Muscle layer of duodenum (tissue), 2 donors: ENCODE measurements at regions not wholly inside any gene's neighbourhood (a gene's known extent, or its start where the extent isn't known, plus 50 kb on each side); places are given as distances from the start of the nearest gene placed in this dataset.

Source experiments
- H3K27ac ChIP-seq: one replicate; pipeline ENCODE4 v1.7.0; 2013; ENCODE audit warnings: mild to moderate bottlenecking, low read length
- H3K27me3 ChIP-seq: one replicate; pipeline ENCODE4 v1.7.0; 2013; ENCODE audit warnings: low read depth, mild to moderate bottlenecking, control low read depth, low read length
- H3K36me3 ChIP-seq, 2 donors: one replicate each; pipeline ENCODE4 v1.7.0; 2013; ENCODE audit warnings: low read length in 2 of 2, control low read depth in 1 of 2, mild to moderate bottlenecking in 1 of 2; ENCODE audit not compliant: insufficient read depth in 2 of 2, control insufficient read depth in 1 of 2
- H3K4me1 ChIP-seq, 2 donors: one replicate each; pipeline ENCODE4 v1.7.0; 2013; ENCODE audit warnings: low read length in 2 of 2, mild to moderate bottlenecking in 2 of 2, control low read depth in 1 of 2, moderate library complexity in 1 of 2; ENCODE audit not compliant: insufficient read depth in 2 of 2, control insufficient read depth in 1 of 2
- H3K4me3 ChIP-seq, 2 donors: one replicate each; pipeline ENCODE4 v1.7.0; 2013; ENCODE audit warnings: low read length in 2 of 2, low read depth in 1 of 2, mild to moderate bottlenecking in 1 of 2
- H3K9me3 ChIP-seq, 2 donors: one replicate each; pipeline ENCODE4 v1.7.0; 2013; ENCODE audit warnings: low read length in 2 of 2, control low read depth in 1 of 2, mild to moderate bottlenecking in 1 of 2; ENCODE audit not compliant: control insufficient read depth in 1 of 2
- donor health status: healthy.

DNA sequence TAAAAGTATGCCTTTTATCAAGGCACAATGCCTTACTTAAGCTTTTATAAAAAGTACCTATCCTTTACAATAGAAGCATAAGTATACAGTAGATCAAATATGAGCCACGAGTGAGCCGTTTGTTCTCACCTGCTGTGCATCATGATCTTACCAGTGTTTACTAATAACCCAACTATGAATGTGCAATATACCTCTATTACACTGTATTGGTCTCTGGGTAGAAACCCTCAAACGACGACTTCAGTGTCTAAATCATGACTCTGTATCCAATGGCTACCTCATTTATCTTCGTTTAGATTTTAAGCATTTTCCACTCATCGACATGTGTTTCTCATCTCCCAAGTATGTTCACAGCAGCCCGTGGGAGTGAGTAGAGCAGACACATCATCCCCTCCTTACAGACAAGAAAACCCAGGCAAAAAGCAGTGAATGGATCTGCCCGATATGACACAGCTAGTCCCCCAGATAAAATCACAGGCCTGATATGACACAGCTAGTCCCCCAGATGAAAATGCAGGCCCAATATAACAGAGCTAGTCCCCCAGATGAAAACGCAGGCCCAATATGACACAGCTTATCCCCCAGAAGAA lies 279.8 kb downstream of the TNS1 start:
- Histone ChIP-seq H3K9me3 (no peaks in the 10 kb centered on the region), H3K27ac (no peak overlapping the region), H3K4me1 (no peaks in the 10 kb centered on the region), H3K4me3 (no peak overlapping the region), H3K36me3 (peaks cover 0 to 4% of the 10 kb centered on the region in 2 donors), H3K27me3 (no peaks in the 10 kb centered on the region)

DNA sequence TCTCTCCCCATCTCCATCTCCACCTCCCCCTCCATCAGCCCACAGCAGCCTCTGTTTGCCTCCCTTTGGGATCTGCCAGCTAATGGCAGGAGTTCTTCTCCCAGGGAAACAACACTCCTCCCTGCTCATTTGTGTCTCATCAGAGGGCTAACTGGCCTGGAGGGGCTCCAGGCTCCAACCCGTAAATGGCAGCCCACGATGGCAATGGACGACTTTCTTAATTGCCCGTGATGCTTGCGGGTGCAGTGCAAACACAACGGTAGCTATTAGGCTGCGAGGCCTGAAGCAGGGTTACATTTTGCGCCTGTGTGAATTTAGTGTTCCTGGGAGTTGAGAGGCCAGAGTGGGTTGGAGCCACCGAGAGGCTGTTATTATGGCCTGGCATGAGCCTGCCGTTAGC lies 285.1 kb downstream of the TNS1 start:
- peaks cover 4 to 20% of the 10 kb centered on the region in 2 donors for H3K4me1 ChIP-seq
- H3K27ac ChIP-seq, result no peak overlapping the region
- H3K4me3 ChIP-seq, result no peak overlapping the region
- no peaks in the 10 kb centered on the region for H3K27me3 ChIP-seq
- H3K36me3 ChIP-seq, result peaks cover 0 to 4% of the 10 kb centered on the region in 2 donors
- no peaks in the 10 kb centered on the region for H3K9me3 ChIP-seq

DNA sequence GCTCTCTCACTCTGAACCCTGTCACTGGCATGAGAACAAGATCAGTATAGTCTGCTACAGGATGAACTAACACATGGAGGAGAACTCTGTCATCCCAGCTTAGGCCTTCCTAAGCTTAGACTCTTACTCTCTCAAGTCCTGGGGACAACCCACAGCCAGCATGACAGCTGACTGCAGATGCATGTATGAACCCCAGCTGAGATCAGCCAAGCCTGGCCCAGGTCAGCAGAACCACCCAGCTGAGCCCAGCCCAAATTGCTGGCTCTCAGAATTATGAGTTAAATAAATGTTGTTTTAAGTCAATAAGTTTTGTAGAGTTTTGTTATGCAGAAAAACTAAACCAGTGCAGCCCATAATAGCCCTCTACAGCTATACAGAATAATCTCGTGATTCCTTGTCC lies 287.3 kb downstream of the TNS1 start:
- Histone ChIP-seq H3K9me3 (no peaks in the 10 kb centered on the region), H3K4me3 (no peak overlapping the region), H3K4me1 (peaks cover 4 to 20% of the 10 kb centered on the region in 2 donors), H3K36me3 (no peaks in the 10 kb centered on the region), H3K27ac (no peak overlapping the region), H3K27me3 (no peaks in the 10 kb centered on the region)

DNA sequence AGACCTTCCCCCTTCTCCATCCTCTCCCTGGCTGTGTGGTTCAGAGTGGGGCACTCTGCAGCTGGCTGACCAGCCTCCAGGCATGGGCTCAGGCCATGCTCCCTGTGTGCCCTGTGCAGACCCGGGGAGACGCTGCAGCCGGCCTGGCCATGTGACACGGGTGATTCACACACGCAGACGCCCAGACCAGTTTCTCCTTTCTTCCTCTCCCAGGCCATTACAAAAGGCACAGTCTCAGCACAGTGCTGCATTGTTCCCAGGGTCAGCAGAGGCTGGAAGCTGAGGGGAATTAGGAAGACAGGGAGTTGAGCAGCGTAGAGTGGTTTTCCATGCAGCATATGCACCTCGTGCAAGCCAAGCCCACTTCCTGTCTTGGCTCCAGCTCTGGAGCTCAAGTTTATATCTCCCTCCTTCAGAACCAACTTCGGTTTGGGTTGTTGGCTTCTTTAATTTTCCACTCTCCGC lies 288.5 kb downstream of the TNS1 start:
- H3K27ac ChIP-seq, result no peak overlapping the region

DNA sequence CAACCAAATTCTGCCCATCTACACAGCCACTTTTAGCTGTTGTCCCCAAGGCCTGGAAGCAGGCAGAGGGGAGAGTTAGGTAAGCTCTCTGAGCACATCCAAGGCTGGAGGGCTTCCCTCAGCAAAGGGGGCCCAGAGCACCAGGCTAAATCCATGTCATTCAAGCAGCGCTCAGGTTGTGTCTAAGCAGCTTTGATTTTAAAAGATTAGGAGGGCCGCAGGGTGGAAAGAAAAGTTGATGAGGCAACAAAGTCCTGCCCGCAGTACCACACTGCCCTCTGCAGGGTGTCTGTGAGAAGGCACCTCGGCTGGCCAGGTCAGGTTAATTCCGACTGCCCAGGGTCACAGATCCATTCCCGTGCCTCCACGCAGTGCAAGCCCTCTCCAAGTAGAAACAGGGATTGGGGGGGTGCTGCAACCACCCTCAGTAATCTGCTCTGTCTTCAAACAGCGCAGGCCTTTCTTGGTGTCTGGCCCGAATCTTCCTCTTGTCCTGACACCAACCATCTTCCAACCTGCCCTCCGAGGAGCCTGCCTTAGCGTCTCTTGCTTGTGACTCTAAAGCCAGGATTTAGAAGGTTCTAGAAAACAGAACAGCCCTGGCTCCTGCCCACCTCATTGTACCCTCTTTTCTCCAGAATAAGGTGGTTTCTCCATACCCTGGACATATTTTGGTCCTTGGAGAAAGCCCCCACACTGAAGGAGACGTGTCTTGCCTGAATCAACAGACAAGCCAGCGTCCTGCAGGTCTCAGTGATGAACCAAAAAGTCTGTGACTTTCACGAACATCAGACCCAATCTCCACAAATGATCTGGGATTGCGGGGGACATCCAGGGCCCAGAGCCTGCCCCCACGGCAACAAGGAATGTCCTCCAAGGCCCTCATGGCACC lies 289.2 kb downstream of the TNS1 start:
- Histone ChIP-seq H3K4me1 (peaks cover 4 to 20% of the 10 kb centered on the region in 2 donors), H3K27me3 (no peaks in the 10 kb centered on the region), H3K4me3 (no peak overlapping the region), H3K36me3 (no peaks in the 10 kb centered on the region), H3K27ac (no peak overlapping the region), H3K9me3 (no peaks in the 10 kb centered on the region)

More for the DNA sequence above, 288.5 kb downstream of the TNS1 start:
- no peaks in the 10 kb centered on the region for H3K27me3 ChIP-seq
- H3K9me3 ChIP-seq, result no peaks in the 10 kb centered on the region
- no peaks in the 10 kb centered on the region for H3K36me3 ChIP-seq
- H3K4me1 ChIP-seq, result peaks cover 4 to 20% of the 10 kb centered on the region in 2 donors
- H3K4me3 ChIP-seq, result no peak overlapping the region

DNA sequence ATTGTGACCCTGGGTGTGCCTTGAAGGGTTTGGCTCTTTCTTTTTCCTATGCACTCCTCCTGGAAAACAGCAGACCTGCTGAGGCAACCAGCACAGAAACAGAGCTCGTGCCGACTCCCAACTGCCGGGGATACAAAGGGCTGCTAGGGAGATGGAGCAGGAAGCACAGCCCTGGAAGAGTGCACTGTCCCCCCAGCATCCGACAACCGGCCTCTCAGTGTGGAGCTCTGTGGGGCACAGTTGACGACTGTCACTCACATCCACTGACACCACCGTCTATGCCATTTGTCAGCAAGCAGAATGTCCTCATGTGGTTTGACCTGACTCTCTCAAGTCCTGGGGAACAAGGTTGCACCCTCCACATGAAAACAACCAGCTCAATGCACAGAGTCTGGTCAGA lies 290.4 kb downstream of the TNS1 start:
- H3K4me1 ChIP-seq, result peaks cover 4 to 20% of the 10 kb centered on the region in 2 donors
- no peak overlapping the region for H3K27ac ChIP-seq
- H3K36me3 ChIP-seq, result no peaks in the 10 kb centered on the region
- H3K27me3 ChIP-seq, result no peaks in the 10 kb centered on the region
- H3K4me3 ChIP-seq, result no peak overlapping the region
- no peaks in the 10 kb centered on the region for H3K9me3 ChIP-seq

DNA sequence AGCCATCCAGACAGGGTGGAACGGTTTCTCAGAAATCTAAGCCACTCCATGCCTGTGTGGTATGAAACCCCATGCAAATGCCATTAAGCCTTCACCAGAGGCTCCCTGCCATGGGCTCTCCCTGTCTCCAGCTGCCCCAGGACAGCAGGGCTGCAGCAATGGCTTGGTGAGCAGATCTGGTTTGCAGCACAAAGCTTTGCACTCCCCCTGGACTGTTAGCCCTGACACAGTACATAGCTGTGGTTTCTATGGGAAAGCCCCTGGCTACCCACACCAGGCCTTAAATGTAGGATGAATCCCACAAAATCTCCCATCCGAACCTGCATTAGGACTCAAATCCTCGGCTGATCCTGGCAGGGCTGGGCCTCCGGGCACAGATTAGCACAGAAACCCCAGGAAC lies 291.6 kb downstream of the TNS1 start:
- Histone ChIP-seq H3K4me1 (peaks cover 4 to 20% of the 10 kb centered on the region in 2 donors), H3K4me3 (no peak overlapping the region), H3K27me3 (no peaks in the 10 kb centered on the region), H3K27ac (no peak overlapping the region), H3K9me3 (no peaks in the 10 kb centered on the region), H3K36me3 (no peaks in the 10 kb centered on the region)

DNA sequence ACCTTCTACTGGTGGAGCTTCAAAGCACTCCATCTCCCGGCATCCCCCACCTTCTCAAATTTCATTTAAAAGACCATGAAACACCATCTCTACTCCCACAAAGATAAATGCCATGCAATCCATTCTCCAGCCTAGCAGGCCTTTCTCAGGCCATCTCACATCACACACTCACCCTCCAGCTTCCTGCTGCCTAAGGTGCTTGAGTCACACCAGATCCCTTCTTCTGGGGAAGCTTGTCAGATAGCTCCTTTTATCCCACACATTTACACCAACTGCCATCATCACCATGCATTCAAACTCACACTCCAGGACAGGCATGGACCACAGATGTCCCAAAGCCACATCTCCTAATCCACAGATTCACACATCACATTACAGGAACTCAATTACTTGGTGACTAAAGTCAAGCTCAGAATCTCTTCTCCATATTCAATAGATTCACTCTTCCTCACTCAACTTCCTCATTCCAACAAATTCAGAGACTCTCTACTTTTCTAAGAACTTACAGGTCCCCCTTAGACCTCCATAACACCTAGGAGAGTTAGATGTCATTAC lies 292.5 kb downstream of the TNS1 start:
- Histone ChIP-seq H3K27ac (no peak overlapping the region), H3K9me3 (no peaks in the 10 kb centered on the region), H3K4me3 (no peak overlapping the region), H3K27me3 (no peaks in the 10 kb centered on the region), H3K36me3 (no peaks in the 10 kb centered on the region), H3K4me1 (peaks cover 4 to 20% of the 10 kb centered on the region in 2 donors)

DNA sequence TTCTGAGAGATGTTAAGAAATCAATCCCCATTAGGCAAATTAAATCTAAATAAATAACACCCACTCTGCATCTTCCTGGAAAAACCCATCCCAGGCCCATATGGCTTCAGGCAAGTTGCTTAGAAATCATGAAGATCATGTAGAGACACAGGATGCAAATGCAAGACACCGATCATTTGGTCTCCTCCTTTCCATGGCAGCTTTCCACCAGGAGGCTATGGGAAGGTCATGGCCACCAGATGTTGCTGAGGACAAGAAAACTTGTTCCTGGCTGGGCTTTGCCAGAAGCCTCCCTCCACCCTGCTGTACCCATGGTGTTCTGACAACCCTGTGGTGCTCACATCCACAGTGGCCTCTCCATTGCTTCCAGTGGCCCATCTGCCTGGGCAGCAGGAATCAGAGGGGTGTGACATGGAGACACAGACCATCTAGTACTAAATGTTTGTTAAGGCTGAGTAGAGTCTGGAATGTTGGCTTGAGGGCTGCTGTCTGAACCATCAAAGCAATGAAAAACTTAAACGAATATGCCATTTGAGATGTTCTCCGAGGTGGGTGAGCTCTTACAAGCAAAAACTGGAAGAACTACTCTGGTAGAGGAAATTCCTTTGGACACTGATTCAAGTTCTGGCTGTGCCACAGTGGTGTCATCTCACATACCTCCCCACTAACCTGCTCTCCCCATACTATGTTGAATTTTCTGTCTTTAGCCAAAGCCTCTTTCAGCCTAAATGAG lies 293.2 kb downstream of the TNS1 start:
- peaks cover 3 to 17% of the 10 kb centered on the region in 2 donors for H3K4me1 ChIP-seq
- no peaks in the 10 kb centered on the region for H3K9me3 ChIP-seq
- H3K27me3 ChIP-seq, result no peaks in the 10 kb centered on the region
- H3K36me3 ChIP-seq, result no peaks in the 10 kb centered on the region
- H3K4me3 ChIP-seq, result no peak overlapping the region
- H3K27ac ChIP-seq, result no peak overlapping the region

DNA sequence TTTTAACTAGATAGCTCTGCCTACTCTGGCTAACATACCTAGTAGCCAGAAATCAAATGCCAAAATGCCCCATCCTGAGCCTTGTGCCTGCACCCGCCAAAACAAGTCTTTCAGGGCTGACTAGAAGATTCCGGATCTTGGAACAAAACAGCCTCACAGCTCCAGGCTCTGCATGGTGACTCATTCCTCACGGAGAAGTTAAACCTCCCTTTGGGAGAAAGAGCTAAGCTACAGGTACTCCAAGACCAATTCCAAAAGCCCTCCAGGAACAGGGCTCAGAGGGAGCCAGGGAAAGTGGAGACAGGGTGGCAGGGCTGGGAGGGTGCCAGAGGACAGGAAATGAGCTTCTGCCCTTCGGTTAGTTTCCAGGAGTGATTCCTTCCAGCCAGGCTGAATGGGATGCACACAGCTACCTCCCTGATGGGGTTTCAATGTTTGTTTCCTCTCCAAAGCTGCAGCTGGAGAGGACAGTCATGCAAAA lies 295.6 kb downstream of the TNS1 start:
- H3K9me3 ChIP-seq, result no peaks in the 10 kb centered on the region
- no peaks in the 10 kb centered on the region for H3K27me3 ChIP-seq
- H3K27ac ChIP-seq, result no peak overlapping the region
- no peaks in the 10 kb centered on the region for H3K4me1 ChIP-seq
- H3K36me3 ChIP-seq, result no peaks in the 10 kb centered on the region
- no peak overlapping the region for H3K4me3 ChIP-seq

DNA sequence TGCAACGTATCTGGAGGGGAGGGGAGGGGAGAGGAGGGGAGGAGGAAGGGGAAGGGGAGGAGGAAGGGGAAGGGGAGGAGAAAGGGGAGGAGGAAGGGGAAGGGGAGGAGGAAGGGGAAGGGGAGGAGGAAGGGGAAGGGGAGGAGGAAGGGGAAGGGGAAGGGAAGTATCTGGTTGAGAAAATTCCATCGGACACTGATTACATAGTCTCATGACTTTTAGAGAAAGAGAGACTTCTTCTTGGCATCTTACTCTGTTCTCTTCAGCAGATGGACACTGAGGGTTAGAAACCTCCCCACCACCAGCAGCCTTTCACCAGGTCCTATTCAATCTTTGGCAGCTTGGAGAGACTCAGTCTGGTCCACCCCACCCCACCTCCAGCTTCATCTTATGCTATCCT lies 296.3 kb downstream of the TNS1 start:
- no peaks in the 10 kb centered on the region for H3K4me1 ChIP-seq
- H3K9me3 ChIP-seq, result no peaks in the 10 kb centered on the region
- no peaks in the 10 kb centered on the region for H3K36me3 ChIP-seq
- no peaks in the 10 kb centered on the region for H3K27me3 ChIP-seq
- no peak overlapping the region for H3K4me3 ChIP-seq
- no peak overlapping the region for H3K27ac ChIP-seq
